AG04450 (cell line): ENCODE measurements at regions not wholly inside any gene's neighbourhood (a gene's known extent, or its start where the extent isn't known, plus 50 kb on each side); places are given as distances from the start of the nearest gene placed in this dataset.

Experiments
- CTCF ChIA-PET: fragments of 300-600, 350-600 bp; formaldehyde crosslinking; extraction: SDS; loops from one replicate; lab custom pipeline; 2022; ENCODE audit warnings: antibody characterized with exemption, inconsistent platforms; lab: Charles Lee
- POLR2A ChIA-PET: fragments of 350-600 bp; formaldehyde crosslinking; extraction: SDS; loops from one replicate; lab custom pipeline; 2021; ENCODE audit warnings: antibody characterized with exemption, inconsistent platforms; lab: Yijun Ruan, JAX
- DNase-seq: peaks from one replicate; pipeline ENCODE4 v3.0.0-alpha.2; 2011; ENCODE audit warnings: low read depth, low spot score
- H3K27ac ChIP-seq: one replicate; pipeline ENCODE4 v1.5.1; 2012; ENCODE audit warnings: low read depth, low read length, control low read depth
- H3K27me3 ChIP-seq: one replicate; pipeline ENCODE4 v1.6.0; 2012; ENCODE audit warnings: low read length; ENCODE audit not compliant: control insufficient read depth, insufficient read depth
- H3K4me3 ChIP-seq: 2 replicates; pipeline ENCODE4 v1.5.1; 2011; ENCODE audit warnings: mild to moderate bottlenecking, low read depth, low read length, control low read depth
- H3K9me3 ChIP-seq: 2 replicates; pipeline ENCODE4 v1.5.1; 2012; ENCODE audit warnings: low read length; ENCODE audit not compliant: control insufficient read depth, insufficient read depth
- CTCF ChIP-seq: IDR thresholded peaks from 2 replicates; pipeline ENCODE4 v1.5.1; 2011; ENCODE audit warnings: low read depth, low read length, control low read depth, inconsistent platforms

GRCh38 chr14:94679106-94679810 is 67.1 kb downstream of the SERPINA3 start:
- no peak overlapping the region for H3K27ac ChIP-seq
- no peak for TF ChIP-seq CTCF
- POLR2A ChIA-PET = no interaction called here
- no peak overlapping the region for H3K4me3 ChIP-seq
- H3K27me3 ChIP-seq = peaks cover 2% of the 10 kb centered on the region
- no peak for DNase-seq
- CTCF ChIA-PET = interaction anchor here (0.6 to 5.6 kb wide), 4 partner anchors 10 to 1133 kb away, joined by 3 to 21 read pairs (median 5); no protein-coding TSS in a partner anchor
- H3K9me3 ChIP-seq = no peaks in the 10 kb centered on the region; the same call in 1 of the 2 replicates

GRCh38 chr14:94677747-94678146 is 65.6 kb downstream of the SERPINA3 start:
- Histone ChIP-seq H3K9me3 (no peaks in the 10 kb centered on the region; the same call in 1 of the 2 replicates), H3K4me3 (no peak overlapping the region), H3K27ac (no peak overlapping the region), H3K27me3 (peaks cover 2% of the 10 kb centered on the region)
- ChIA-PET POLR2A (no interaction called here), CTCF (interaction anchor here (5.6 kb wide), 1 partner anchor 12 kb away, joined by 21 read pairs; no protein-coding TSS in a partner anchor)
- no peak for TF ChIP-seq CTCF
- DNase-seq = no peak

- Histone ChIP-seq H3K27ac (no peak overlapping the region), H3K4me3 (no peak overlapping the region), H3K27me3 (no peaks in the 10 kb centered on the region), H3K9me3 (no peaks in the 10 kb centered on the region; the same call in 1 of the 2 replicates)
- DNase-seq = no peak
- TF ChIP-seq CTCF = no peak
- CTCF ChIA-PET = interaction anchor here (0.6 to 5.6 kb wide), 2 partner anchors 12 to 850 kb away, joined by 3 to 21 read pairs; no protein-coding TSS in a partner anchor
- POLR2A ChIA-PET = no interaction called here
Measured at GRCh38 chr14:94677213-94677612, 65.0 kb downstream of the SERPINA3 start.

GRCh38 chr14:94676495-94677185 is 64.4 kb downstream of the SERPINA3 start:
- POLR2A ChIA-PET = no interaction called here
- H3K4me3 ChIP-seq = no peak overlapping the region
- no peak for DNase-seq
- H3K9me3 ChIP-seq = no peaks in the 10 kb centered on the region
- no peak for TF ChIP-seq CTCF
- no peak overlapping the region for H3K27ac ChIP-seq
- H3K27me3 ChIP-seq = no peaks in the 10 kb centered on the region
- CTCF ChIA-PET = interaction anchor here (0.6 to 5.6 kb wide), 2 partner anchors 13 to 851 kb away, joined by 3 to 21 read pairs; no protein-coding TSS in a partner anchor

GRCh38 chr14:94675036-94675435 is 62.8 kb downstream of the SERPINA3 start:
- DNase-seq = no peak
- CTCF ChIA-PET = interaction anchor here (0.6 to 5.6 kb wide), 5 partner anchors 14 to 1319 kb away, joined by 3 to 21 read pairs (median 5); no protein-coding TSS in a partner anchor
- TF ChIP-seq CTCF = no peak
- Histone ChIP-seq H3K27ac (no peak overlapping the region), H3K9me3 (no peaks in the 10 kb centered on the region), H3K4me3 (no peak overlapping the region), H3K27me3 (no peaks in the 10 kb centered on the region)
- POLR2A ChIA-PET = no interaction called here
